ENCODE measurements at regions not wholly inside any gene's neighbourhood (a gene's known extent, or its start where the extent isn't known, plus 50 kb on each side); places are given as distances from the start of the nearest gene placed in this dataset.
A peak's percentile ranks its signal among the peaks of the same experiment; 100 is the strongest.

GRCh38 chr4:128527351-128527750, 239.7 kb upstream of the PGRMC2 start:
- H3K27ac Mint-ChIP-seq, result no peak overlapping the region
- H3K9me3 Mint-ChIP-seq, result no peaks in the 10 kb centered on the region
- no peak for DNase-seq

GRCh38 chr4:128525992-128526630, 238.5 kb upstream of the PGRMC2 start:
- Mint-ChIP-seq H3K4me3 (no peak overlapping the region), H3K4me1 (peaks cover 0 to 5% (median 0%) of the 10 kb centered on the region in 4 donors), H3K27ac (no peak overlapping the region), H3K27me3 (peaks cover under 1% of the 10 kb centered on the region), H3K36me3 (no peaks in the 10 kb centered on the region), H3K9me3 (no peaks in the 10 kb centered on the region)
- Histone ChIP-seq H3K27ac (ENCODE audit: insufficient read depth, low read length, poor library complexity, severe bottlenecking) (no peak overlapping the region), H3K9me3 (ENCODE audit: control insufficient read depth in 2 of 2, low read length in 2 of 2) (no peaks in the 10 kb centered on the region), H3K4me1 (ENCODE audit: control insufficient read depth, insufficient read depth, low read length, poor library complexity, severe bottlenecking) (no peaks in the 10 kb centered on the region), H3K27me3 (ENCODE audit: control insufficient read depth, insufficient read depth, low read length) (no peaks in the 10 kb centered on the region), H3K36me3 (ENCODE audit: control insufficient read depth, insufficient read depth, low read length) (no peaks in the 10 kb centered on the region), H3K4me3 (ENCODE audit: low read depth, low read length) (no peak overlapping the region)
- ATAC-seq (ENCODE audit: low read depth in 2 of 2) (no peak), DNase-seq (no peak)

More at GRCh38 chr4:128527351-128527750, 239.7 kb upstream of the PGRMC2 start:
- Mint-ChIP-seq H3K4me3 (no peak overlapping the region), H3K4me1 (peaks cover 0 to 5% (median 0%) of the 10 kb centered on the region in 4 donors), H3K36me3 (no peaks in the 10 kb centered on the region), H3K27me3 (peaks cover 4% of the 10 kb centered on the region)
- no peak for ATAC-seq (ENCODE audit: low read depth in 2 of 2)
- H3K4me3 ChIP-seq (ENCODE audit: low read depth, low read length), result no peak overlapping the region
- H3K27me3 ChIP-seq (ENCODE audit: control insufficient read depth, insufficient read depth, low read length), result no peaks in the 10 kb centered on the region
- no peaks in the 10 kb centered on the region for H3K4me1 ChIP-seq (ENCODE audit: control insufficient read depth, insufficient read depth, low read length, poor library complexity, severe bottlenecking)
- H3K9me3 ChIP-seq (ENCODE audit: control insufficient read depth in 2 of 2, low read length in 2 of 2), result no peaks in the 10 kb centered on the region
- no peak overlapping the region for H3K27ac ChIP-seq (ENCODE audit: insufficient read depth, low read length, poor library complexity, severe bottlenecking)
- no peaks in the 10 kb centered on the region for H3K36me3 ChIP-seq (ENCODE audit: control insufficient read depth, insufficient read depth, low read length)

- ATAC-seq (ENCODE audit: low read depth in 2 of 2), result no peak
- Histone ChIP-seq H3K4me3 (ENCODE audit: low read depth, low read length) (no peak overlapping the region), H3K27ac (ENCODE audit: insufficient read depth, low read length, poor library complexity, severe bottlenecking) (no peak overlapping the region), H3K4me1 (ENCODE audit: control insufficient read depth, insufficient read depth, low read length, poor library complexity, severe bottlenecking) (no peaks in the 10 kb centered on the region), H3K27me3 (ENCODE audit: control insufficient read depth, insufficient read depth, low read length) (no peaks in the 10 kb centered on the region), H3K9me3 (ENCODE audit: control insufficient read depth in 2 of 2, low read length in 2 of 2) (no peaks in the 10 kb centered on the region), H3K36me3 (ENCODE audit: control insufficient read depth, insufficient read depth, low read length) (no peaks in the 10 kb centered on the region)
- H3K36me3 Mint-ChIP-seq, result no peaks in the 10 kb centered on the region
- no peaks in the 10 kb centered on the region for H3K27me3 Mint-ChIP-seq
- no peak for DNase-seq
- peaks cover 0 to 5% (median 0%) of the 10 kb centered on the region in 4 donors for H3K4me1 Mint-ChIP-seq
- no peak overlapping the region for H3K27ac Mint-ChIP-seq
- peak overlapping the region in 1 of 4 donors; percentile 23 for H3K4me3 Mint-ChIP-seq
- no peaks in the 10 kb centered on the region for H3K9me3 Mint-ChIP-seq
Observed at GRCh38 chr4:128525387-128525786, 237.8 kb upstream of the PGRMC2 start.

DNA sequence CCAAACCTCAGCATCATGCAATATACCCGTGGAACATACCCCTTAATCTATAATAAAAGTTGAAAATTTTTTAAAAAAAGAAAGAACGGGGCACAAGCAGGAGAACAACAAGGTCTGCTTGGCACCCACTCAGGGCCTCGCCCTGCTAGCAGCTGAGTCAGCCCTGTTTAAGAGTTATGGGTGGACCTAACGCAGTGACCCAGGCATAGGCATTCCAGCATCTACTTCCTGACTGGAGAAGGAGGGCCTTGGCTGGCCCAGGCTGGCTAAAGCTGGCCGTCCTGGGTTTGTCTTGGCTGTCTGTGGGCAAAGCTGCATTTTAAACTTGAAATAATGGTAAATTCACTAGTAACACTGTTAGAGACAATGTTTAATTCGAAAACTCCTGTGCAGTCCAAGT, 236.7 kb upstream of the PGRMC2 start:
- Mint-ChIP-seq H3K9me3 (no peaks in the 10 kb centered on the region), H3K27me3 (no peaks in the 10 kb centered on the region), H3K4me1 (no peaks in the 10 kb centered on the region), H3K36me3 (no peaks in the 10 kb centered on the region), H3K4me3 (no peak overlapping the region), H3K27ac (no peak overlapping the region)
- H3K27ac ChIP-seq (ENCODE audit: insufficient read depth, low read length, poor library complexity, severe bottlenecking), result no peak overlapping the region
- H3K36me3 ChIP-seq (ENCODE audit: control insufficient read depth, insufficient read depth, low read length), result no peaks in the 10 kb centered on the region
- no peaks in the 10 kb centered on the region for H3K9me3 ChIP-seq (ENCODE audit: control insufficient read depth in 2 of 2, low read length in 2 of 2)
- H3K4me3 ChIP-seq (ENCODE audit: low read depth, low read length), result no peak overlapping the region
- no peaks in the 10 kb centered on the region for H3K4me1 ChIP-seq (ENCODE audit: control insufficient read depth, insufficient read depth, low read length, poor library complexity, severe bottlenecking)
- ATAC-seq (ENCODE audit: low read depth in 2 of 2) (no peak), DNase-seq (no peak)
- H3K27me3 ChIP-seq (ENCODE audit: control insufficient read depth, insufficient read depth, low read length), result no peaks in the 10 kb centered on the region

DNA sequence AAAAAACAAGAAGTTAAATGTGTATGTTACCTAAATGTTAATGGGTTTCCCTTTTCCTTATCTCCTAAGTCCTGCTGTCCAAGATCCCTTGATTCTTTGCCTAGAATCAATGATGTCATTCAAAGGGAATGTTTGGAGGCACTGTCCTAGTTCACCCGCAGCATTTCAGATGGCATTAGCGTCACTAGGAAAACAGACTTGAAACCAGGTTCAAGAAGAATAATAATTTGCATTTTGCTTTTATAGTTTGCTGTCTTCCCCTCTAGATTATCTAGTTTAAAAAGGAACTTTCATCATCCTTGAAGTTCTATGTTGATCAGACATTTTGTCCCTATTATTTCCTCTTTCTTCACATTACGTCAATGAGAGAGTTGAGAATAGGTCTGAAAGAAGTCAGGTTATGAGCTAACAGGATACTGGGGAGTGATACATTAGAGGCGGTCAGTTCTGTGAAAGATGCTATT, 234.1 kb upstream of the PGRMC2 start:
- Mint-ChIP-seq H3K27ac (no peak overlapping the region), H3K36me3 (no peaks in the 10 kb centered on the region), H3K4me3 (no peak overlapping the region), H3K27me3 (no peaks in the 10 kb centered on the region), H3K4me1 (no peaks in the 10 kb centered on the region), H3K9me3 (no peaks in the 10 kb centered on the region)
- ATAC-seq (ENCODE audit: low read depth in 2 of 2) (no peak), DNase-seq (no peak)
- no peak overlapping the region for H3K27ac ChIP-seq (ENCODE audit: insufficient read depth, low read length, poor library complexity, severe bottlenecking)
- no peaks in the 10 kb centered on the region for H3K36me3 ChIP-seq (ENCODE audit: control insufficient read depth, insufficient read depth, low read length)
- H3K9me3 ChIP-seq (ENCODE audit: control insufficient read depth in 2 of 2, low read length in 2 of 2), result no peaks in the 10 kb centered on the region
- no peaks in the 10 kb centered on the region for H3K27me3 ChIP-seq (ENCODE audit: control insufficient read depth, insufficient read depth, low read length)
- no peak overlapping the region for H3K4me3 ChIP-seq (ENCODE audit: low read depth, low read length)
- no peaks in the 10 kb centered on the region for H3K4me1 ChIP-seq (ENCODE audit: control insufficient read depth, insufficient read depth, low read length, poor library complexity, severe bottlenecking)

DNA sequence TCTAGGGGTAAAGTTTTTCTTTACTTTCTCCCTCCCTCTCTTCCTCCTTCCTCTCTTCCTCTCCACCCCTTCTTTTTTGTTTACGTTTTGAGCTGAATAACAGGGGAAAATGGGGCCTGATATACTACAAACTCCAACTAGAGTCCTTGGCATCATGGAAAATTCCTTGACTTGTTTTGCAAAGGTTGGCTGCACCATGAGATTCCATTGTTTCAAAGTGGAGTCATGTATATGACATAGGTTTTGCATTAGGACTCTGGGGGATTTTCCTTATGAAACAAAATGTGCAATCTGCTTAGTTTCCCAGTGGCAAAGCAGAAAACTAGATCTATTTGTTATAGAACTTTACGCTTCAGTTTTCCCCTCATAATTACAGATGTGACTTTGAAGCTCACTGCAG, 233.5 kb upstream of the PGRMC2 start:
- no peak overlapping the region for H3K4me3 Mint-ChIP-seq
- no peak for ATAC-seq (ENCODE audit: low read depth in 2 of 2)

GRCh38 chr4:128519163-128519830, 231.7 kb upstream of the PGRMC2 start:
- no peaks in the 10 kb centered on the region for H3K4me1 ChIP-seq (ENCODE audit: control insufficient read depth, insufficient read depth, low read length, poor library complexity, severe bottlenecking)
- Mint-ChIP-seq H3K4me3 (no peak overlapping the region), H3K36me3 (no peaks in the 10 kb centered on the region), H3K27ac (no peak overlapping the region), H3K27me3 (no peaks in the 10 kb centered on the region), H3K4me1 (peaks cover 0 to under 1% (median 0%) of the 10 kb centered on the region in 4 donors), H3K9me3 (no peaks in the 10 kb centered on the region)
- no peak overlapping the region for H3K27ac ChIP-seq (ENCODE audit: insufficient read depth, low read length, poor library complexity, severe bottlenecking)
- H3K4me3 ChIP-seq (ENCODE audit: low read depth, low read length), result no peak overlapping the region
- H3K9me3 ChIP-seq (ENCODE audit: control insufficient read depth in 2 of 2, low read length in 2 of 2), result no peaks in the 10 kb centered on the region
- no peaks in the 10 kb centered on the region for H3K27me3 ChIP-seq (ENCODE audit: control insufficient read depth, insufficient read depth, low read length)
- ATAC-seq (ENCODE audit: low read depth in 2 of 2), result no peak
- H3K36me3 ChIP-seq (ENCODE audit: control insufficient read depth, insufficient read depth, low read length), result no peaks in the 10 kb centered on the region
- DNase-seq, result no peak

More for the DNA sequence above, 233.5 kb upstream of the PGRMC2 start:
- no peak overlapping the region for H3K4me3 ChIP-seq (ENCODE audit: low read depth, low read length)
- H3K4me1 ChIP-seq (ENCODE audit: control insufficient read depth, insufficient read depth, low read length, poor library complexity, severe bottlenecking), result no peaks in the 10 kb centered on the region
- DNase-seq, result no peak
- Mint-ChIP-seq H3K27me3 (no peaks in the 10 kb centered on the region), H3K36me3 (no peaks in the 10 kb centered on the region), H3K9me3 (no peaks in the 10 kb centered on the region), H3K27ac (no peak overlapping the region), H3K4me1 (no peaks in the 10 kb centered on the region)
- no peaks in the 10 kb centered on the region for H3K36me3 ChIP-seq (ENCODE audit: control insufficient read depth, insufficient read depth, low read length)
- no peaks in the 10 kb centered on the region for H3K27me3 ChIP-seq (ENCODE audit: control insufficient read depth, insufficient read depth, low read length)
- H3K9me3 ChIP-seq (ENCODE audit: control insufficient read depth in 2 of 2, low read length in 2 of 2), result no peaks in the 10 kb centered on the region
- no peak overlapping the region for H3K27ac ChIP-seq (ENCODE audit: insufficient read depth, low read length, poor library complexity, severe bottlenecking)

Measured in CD4-positive, CD25-positive, alpha-beta regulatory T cell (primary cell).